T-cell (primary cell): ENCODE measurements at regions not wholly inside any gene's neighbourhood (a gene's known extent, or its start where the extent isn't known, plus 50 kb on each side); places are given as distances from the start of the nearest gene placed in this dataset.

Experiments used
- ATAC-seq, 4 experiments: fragments of 200-7000 bp in 3 of 4; fragments of 150-1000 bp in 1 of 4; cut with Tn5 transposase; replicated peaks in 1 of 4; 1 replicate in 3 of 4; 2 replicates in 1 of 4; pipeline ENCODE4 v1.10.0; 2021; ENCODE audit warnings: moderate library complexity in 3 of 4, mild to moderate bottlenecking in 2 of 4, moderate number of reproducible peaks in 1 of 4
- CTCF ChIA-PET, 2 donors: fragments of 300-600 bp; sonication (Branson Sonifier 250); formaldehyde crosslinking; loops; one replicate each; lab custom pipeline; 2022; ENCODE audit warnings: antibody characterized with exemption in 2 of 2; lab: Charles Lee
- POLR2A ChIA-PET, 2 donors: fragments of 300-600 bp; sonication (Branson Sonifier 250); formaldehyde crosslinking; loops; one replicate each; lab custom pipeline; 2022; ENCODE audit warnings: antibody characterized with exemption in 2 of 2; lab: Charles Lee
- DNase-seq, 35 experiments: peaks; one replicate each; pipeline versions ENCODE4 v3.0.0 to v3.0.0-alpha.2; 2013 to 2023
- H3K27ac ChIP-seq: one replicate; pipeline ENCODE4 v1.5.1; 2013; ENCODE audit warnings: low read length
- H3K27me3 ChIP-seq, 2 experiments: replicated peaks in 1 of 2; 1 replicate in 1 of 2; 2 replicates in 1 of 2; pipeline versions ENCODE4 v1.6.1 to v1.7.0; 2013; ENCODE audit warnings: low read length in 1 of 2, mixed read lengths in 1 of 2; ENCODE audit not compliant: control insufficient read depth in 2 of 2, insufficient read depth in 2 of 2; ENCODE audit errors: extremely low read depth in 1 of 2
- H3K36me3 ChIP-seq, 2 donors: 1 replicate in 1 of 2; 2 replicates in 1 of 2; pipeline versions ENCODE4 v1.6.1 to v1.7.0; 2013; ENCODE audit warnings: low read length in 1 of 2; ENCODE audit not compliant: control insufficient read depth in 2 of 2, insufficient read depth in 1 of 2; ENCODE audit errors: extremely low read depth in 1 of 2
- H3K4me1 ChIP-seq, 2 experiments: 1 replicate in 1 of 2; 2 replicates in 1 of 2; pipeline versions ENCODE4 v1.6.1 to v1.7.0; 2013; ENCODE audit warnings: low read length in 2 of 2, mixed read lengths in 1 of 2; ENCODE audit not compliant: insufficient read depth in 2 of 2, control insufficient read depth in 1 of 2; ENCODE audit errors: extremely low read depth in 1 of 2
- H3K4me3 ChIP-seq, 2 donors: 1 replicate in 1 of 2; 2 replicates in 1 of 2; pipeline versions ENCODE4 v1.5.1 to v1.7.0; 2013; ENCODE audit warnings: mild to moderate bottlenecking in 2 of 2, low read length in 1 of 2, moderate library complexity in 1 of 2; ENCODE audit not compliant: control insufficient read depth in 1 of 2; ENCODE audit errors: extremely low read depth in 1 of 2
- H3K9me3 ChIP-seq: 2 replicates; pipeline ENCODE4 v1.7.0; 2013
- H3K27ac Mint-ChIP-seq, 2 donors: one replicate each; pipeline ENCODE4 v1.8.0; 2020 to 2021; ENCODE audit warnings: mild to moderate bottlenecking in 2 of 2, mixed read lengths in 2 of 2
- H3K27me3 Mint-ChIP-seq, 2 donors: one replicate each; pipeline ENCODE4 v1.8.0; 2021 to 2022; ENCODE audit warnings: mixed read lengths in 2 of 2
- H3K36me3 Mint-ChIP-seq: one replicate; pipeline ENCODE4 v1.8.0; 2021; ENCODE audit warnings: mixed read lengths
- H3K4me1 Mint-ChIP-seq, 3 donors: one replicate each; pipeline ENCODE4 v1.8.0; 2020 to 2022; ENCODE audit warnings: mixed read lengths in 3 of 3, mild to moderate bottlenecking in 1 of 3
- H3K4me3 Mint-ChIP-seq, 3 donors: one replicate each; pipeline ENCODE4 v1.8.0; 2020 to 2022; ENCODE audit warnings: mild to moderate bottlenecking in 3 of 3, mixed read lengths in 3 of 3, moderate library complexity in 3 of 3
- H3K9me3 Mint-ChIP-seq, 3 donors: one replicate each; pipeline ENCODE4 v1.8.0; 2020 to 2022; ENCODE audit warnings: mixed read lengths in 3 of 3
- WGBS: methylation state at CpG from one replicate; pipeline ENCODE4 v1.1.5; 2013; ENCODE audit warnings: missing lambda C conversion rate; ENCODE audit not compliant: insufficient coverage; 5-methylcytosine and 5-hydroxymethylcytosine counted together

- 89% methylated on average over 1 of the region's 6 CpGs for WGBS
Measured at GRCh38 chr20:40309731-40310130, 379.3 kb downstream of the MAFB start.

GRCh38 chr20:40307997-40308396 is 381.0 kb downstream of the MAFB start:
- Mint-ChIP-seq H3K36me3 (no peaks in the 10 kb centered on the region), H3K27me3 (peaks cover 0 to 12% of the 10 kb centered on the region in 2 donors), H3K27ac (no peak overlapping the region), H3K4me1 (no peaks in the 10 kb centered on the region), H3K9me3 (peaks cover 0 to 13% (median 0%) of the 10 kb centered on the region in 3 donors), H3K4me3 (no peak overlapping the region)
- H3K27me3 ChIP-seq: no peaks in the 10 kb centered on the region
- no peaks in the 10 kb centered on the region for H3K36me3 ChIP-seq
- H3K27ac ChIP-seq: no peak overlapping the region
- 100% methylated on average over 3 of the region's 7 CpGs for WGBS
- DNase-seq (no peak), ATAC-seq (no peak)
- H3K9me3 ChIP-seq: no peaks in the 10 kb centered on the region
- POLR2A ChIA-PET: no interaction called here
- CTCF ChIA-PET: no interaction called here
- no peak overlapping the region for H3K4me3 ChIP-seq
- no peaks in the 10 kb centered on the region for H3K4me1 ChIP-seq

More at GRCh38 chr20:40309731-40310130, 379.3 kb downstream of the MAFB start:
- Histone ChIP-seq H3K27me3 (no peaks in the 10 kb centered on the region), H3K4me3 (no peak overlapping the region), H3K9me3 (no peaks in the 10 kb centered on the region), H3K36me3 (no peaks in the 10 kb centered on the region), H3K27ac (no peak overlapping the region), H3K4me1 (no peaks in the 10 kb centered on the region)
- H3K4me1 Mint-ChIP-seq: no peaks in the 10 kb centered on the region
- CTCF ChIA-PET: no interaction called here
- no peak overlapping the region for H3K27ac Mint-ChIP-seq
- H3K4me3 Mint-ChIP-seq: no peak overlapping the region
- peaks cover 0 to 12% of the 10 kb centered on the region in 2 donors for H3K27me3 Mint-ChIP-seq
- H3K36me3 Mint-ChIP-seq: no peaks in the 10 kb centered on the region
- POLR2A ChIA-PET: no interaction called here
- DNase-seq: no peak
- ATAC-seq: no peak
- peaks cover 0 to 8% (median 0%) of the 10 kb centered on the region in 3 donors for H3K9me3 Mint-ChIP-seq

- H3K36me3 Mint-ChIP-seq: no peaks in the 10 kb centered on the region
- H3K27me3 ChIP-seq: no peaks in the 10 kb centered on the region
- ChIA-PET CTCF (no interaction called here), POLR2A (no interaction called here)
- no peak for ATAC-seq
- DNase-seq: no peak
- 20% methylated on average over 1 of the region's 3 CpGs for WGBS
- H3K9me3 Mint-ChIP-seq: peaks cover 0 to 13% (median 0%) of the 10 kb centered on the region in 3 donors
- H3K4me3 ChIP-seq: no peak overlapping the region
- no peaks in the 10 kb centered on the region for H3K36me3 ChIP-seq
- no peak overlapping the region for H3K4me3 Mint-ChIP-seq
- H3K9me3 ChIP-seq: no peaks in the 10 kb centered on the region
- H3K4me1 Mint-ChIP-seq: no peaks in the 10 kb centered on the region
- H3K27ac ChIP-seq: no peak overlapping the region
- H3K4me1 ChIP-seq: no peaks in the 10 kb centered on the region
- no peak overlapping the region for H3K27ac Mint-ChIP-seq
- H3K27me3 Mint-ChIP-seq: peaks cover 0 to 10% of the 10 kb centered on the region in 2 donors
Measured at GRCh38 chr20:40307268-40307667, 381.8 kb downstream of the MAFB start.

- no peak overlapping the region for H3K27ac Mint-ChIP-seq
- no peak overlapping the region for H3K27ac ChIP-seq
- H3K4me3 Mint-ChIP-seq: no peak overlapping the region
- H3K9me3 Mint-ChIP-seq: peaks cover 0 to 13% (median 0%) of the 10 kb centered on the region in 3 donors
- no peaks in the 10 kb centered on the region for H3K9me3 ChIP-seq
- WGBS: 100% methylated on average over 2 of the region's 2 CpGs
- ChIA-PET CTCF (no interaction called here), POLR2A (no interaction called here)
- ATAC-seq: no peak
- no peak overlapping the region for H3K4me3 ChIP-seq
- no peak for DNase-seq
- H3K36me3 Mint-ChIP-seq: no peaks in the 10 kb centered on the region
- no peaks in the 10 kb centered on the region for H3K4me1 Mint-ChIP-seq
- H3K4me1 ChIP-seq: no peaks in the 10 kb centered on the region
- H3K27me3 ChIP-seq: no peaks in the 10 kb centered on the region
- peaks cover 2 to 6% of the 10 kb centered on the region in 2 donors for H3K27me3 Mint-ChIP-seq
- no peaks in the 10 kb centered on the region for H3K36me3 ChIP-seq
Measured at GRCh38 chr20:40305303-40305702, 383.7 kb downstream of the MAFB start.

GRCh38 chr20:40304119-40304613 is 384.9 kb downstream of the MAFB start:
- no peak for DNase-seq
- no peak overlapping the region for H3K4me3 Mint-ChIP-seq
- no peaks in the 10 kb centered on the region for H3K36me3 Mint-ChIP-seq
- WGBS: 67% methylated on average over 3 of the region's 5 CpGs
- Histone ChIP-seq H3K27ac (no peak overlapping the region), H3K27me3 (no peaks in the 10 kb centered on the region), H3K4me3 (no peak overlapping the region), H3K9me3 (no peaks in the 10 kb centered on the region), H3K36me3 (no peaks in the 10 kb centered on the region), H3K4me1 (no peaks in the 10 kb centered on the region)
- peaks cover 2 to 14% of the 10 kb centered on the region in 2 donors for H3K27me3 Mint-ChIP-seq
- ATAC-seq: no peak
- H3K27ac Mint-ChIP-seq: no peak overlapping the region
- POLR2A ChIA-PET: no interaction called here
- CTCF ChIA-PET: no interaction called here
- H3K4me1 Mint-ChIP-seq: no peaks in the 10 kb centered on the region
- H3K9me3 Mint-ChIP-seq: peaks cover 0 to 13% (median 0%) of the 10 kb centered on the region in 3 donors

GRCh38 chr20:40294747-40295146 is 394.3 kb downstream of the MAFB start:
- Mint-ChIP-seq H3K9me3 (no peaks in the 10 kb centered on the region), H3K27me3 (peaks cover 4 to 12% of the 10 kb centered on the region in 2 donors), H3K4me3 (no peak overlapping the region), H3K4me1 (no peaks in the 10 kb centered on the region), H3K36me3 (no peaks in the 10 kb centered on the region), H3K27ac (no peak overlapping the region)
- Histone ChIP-seq H3K27me3 (no peaks in the 10 kb centered on the region), H3K27ac (no peak overlapping the region), H3K4me1 (no peaks in the 10 kb centered on the region), H3K36me3 (no peaks in the 10 kb centered on the region), H3K9me3 (no peaks in the 10 kb centered on the region), H3K4me3 (no peak overlapping the region)
- ChIA-PET CTCF (no interaction called here), POLR2A (no interaction called here)
- ATAC-seq (no peak), DNase-seq (no peak)
- no CpG with 5 or more reads among the region's 1 CpG for WGBS

GRCh38 chr20:40294175-40294574 is 394.9 kb downstream of the MAFB start:
- Histone ChIP-seq H3K36me3 (no peaks in the 10 kb centered on the region), H3K27ac (no peak overlapping the region), H3K4me1 (no peaks in the 10 kb centered on the region), H3K9me3 (no peaks in the 10 kb centered on the region), H3K27me3 (no peaks in the 10 kb centered on the region), H3K4me3 (no peak overlapping the region)
- Mint-ChIP-seq H3K4me3 (no peak overlapping the region), H3K9me3 (no peaks in the 10 kb centered on the region), H3K27me3 (peaks cover 4 to 6% of the 10 kb centered on the region in 2 donors), H3K36me3 (no peaks in the 10 kb centered on the region), H3K27ac (no peak overlapping the region), H3K4me1 (no peaks in the 10 kb centered on the region)
- CTCF ChIA-PET: no interaction called here
- DNase-seq (no peak), ATAC-seq (no peak)
- POLR2A ChIA-PET: no interaction called here
- WGBS: 49% methylated on average over 4 of the region's 6 CpGs
